IPS-15b (cell line): ENCODE measurements at regions not wholly inside any gene's neighbourhood (a gene's known extent, or its start where the extent isn't known, plus 50 kb on each side); places are given as distances from the start of the nearest gene placed in this dataset.
"Not testable (repeated sequence)": the region's sequence is repeated elsewhere in the genome, so short reads cannot be mapped to it uniquely, and the experiment has no call there.

Experiments
- H3K27me3 ChIP-seq: one replicate; pipeline ENCODE4 v1.6.1; 2013; ENCODE audit warnings: low read length; ENCODE audit not compliant: control insufficient read depth, insufficient read depth
- H3K36me3 ChIP-seq: one replicate; pipeline ENCODE4 v1.6.1; 2013; ENCODE audit warnings: low read length; ENCODE audit not compliant: control insufficient read depth, insufficient read depth
- H3K4me1 ChIP-seq: one replicate; pipeline ENCODE4 v1.6.1; 2013; ENCODE audit warnings: mild to moderate bottlenecking, low read length; ENCODE audit not compliant: control insufficient read depth, insufficient read depth
- H3K4me3 ChIP-seq: one replicate; pipeline ENCODE4 v1.5.1; 2013; ENCODE audit warnings: low read depth, low read length
- H3K9ac ChIP-seq: one replicate; pipeline ENCODE4 v1.6.1; 2013; ENCODE audit warnings: low read depth, mild to moderate bottlenecking, low read length
- H3K9me3 ChIP-seq: one replicate; pipeline ENCODE4 v1.6.1; 2013; ENCODE audit warnings: mild to moderate bottlenecking, low read length; ENCODE audit not compliant: control insufficient read depth, insufficient read depth

GRCh38 chr1:100814938-100815337, 79.7 kb downstream of the EXTL2 start:
- H3K36me3 ChIP-seq, H3K9ac ChIP-seq, H3K4me3 ChIP-seq, H3K9me3 ChIP-seq, H3K27me3 ChIP-seq, H3K4me1 ChIP-seq: not testable (repeated sequence)

- H3K36me3 ChIP-seq = no peaks in the 10 kb centered on the region
- no peak overlapping the region for H3K4me3 ChIP-seq
- no peak overlapping the region for H3K9ac ChIP-seq
- no peaks in the 10 kb centered on the region for H3K27me3 ChIP-seq
- peaks cover 5% of the 10 kb centered on the region for H3K4me1 ChIP-seq
- no peaks in the 10 kb centered on the region for H3K9me3 ChIP-seq
Measured at GRCh38 chr1:100816049-100816448, 78.6 kb downstream of the EXTL2 start.

GRCh38 chr1:100820195-100820594, 74.4 kb downstream of the EXTL2 start:
- not testable (repeated sequence) for H3K4me1 ChIP-seq, H3K36me3 ChIP-seq, H3K27me3 ChIP-seq, H3K9me3 ChIP-seq
- peak overlapping the region; percentile 70 for H3K4me3 ChIP-seq
- peak overlapping the region; percentile 85 for H3K9ac ChIP-seq

- H3K4me1 ChIP-seq, H3K9me3 ChIP-seq, H3K27me3 ChIP-seq, H3K36me3 ChIP-seq, H3K4me3 ChIP-seq, H3K9ac ChIP-seq: not testable (repeated sequence)
Measured at GRCh38 chr1:100821919-100822318, 72.7 kb downstream of the EXTL2 start.
